Tibial artery (tissue), 4 donors: ENCODE measurements at regions not wholly inside any gene's neighbourhood (a gene's known extent, or its start where the extent isn't known, plus 50 kb on each side); places are given as distances from the start of the nearest gene placed in this dataset.

Source experiments
- DNase-seq, 2 donors: peaks; one replicate each; pipeline ENCODE4 v3.0.0-alpha.2; 2019
- H3K27ac ChIP-seq, 2 donors: fragments of 200-600 bp; sonication (generic) in 1 of 2; 1 replicate in 1 of 2; 2 replicates in 1 of 2; pipeline ENCODE4 v1.5.1; 2018 to 2019; ENCODE audit warnings: mild to moderate bottlenecking in 1 of 2
- H3K27me3 ChIP-seq, 2 donors: fragments of 200-600 bp; sonication (generic) in 1 of 2; one replicate each; pipeline versions ENCODE4 v1.5.1 to v1.6.0; 2016 to 2019
- H3K36me3 ChIP-seq, 3 donors: fragments of 200-600 bp; sonication (generic) in 2 of 3; one replicate each; pipeline ENCODE4 v1.5.1; 2016 to 2019; ENCODE audit warnings: mild to moderate bottlenecking in 2 of 3
- H3K4me1 ChIP-seq, 4 donors: fragments of 200-600 bp; sonication (generic) in 2 of 4; 1 replicate in 3 of 4; 2 replicates in 1 of 4; pipeline ENCODE4 v1.5.1; 2016 to 2019
- H3K4me3 ChIP-seq, 2 donors: fragments of 200-600 bp; sonication (generic) in 1 of 2; 1 replicate in 1 of 2; 2 replicates in 1 of 2; pipeline ENCODE4 v1.5.1; 2018 to 2019; ENCODE audit warnings: mild to moderate bottlenecking in 2 of 2
- H3K9me3 ChIP-seq, 3 donors: fragments of 200-600 bp; sonication (generic) in 1 of 3; one replicate each; pipeline ENCODE4 v1.5.1; 2016 to 2019
- intact Hi-C: fragments of 100-400 bp; cut with DNase I; formaldehyde crosslinking; loops from one replicate; pipeline ENCODE4 v1.15.0; 2023; ENCODE audit warnings: low total_unique reads
- TF ChIP-seq, protein P1 (sequence below), 2 experiments: fragments of 200-600 bp in 1 of 2; fragments of 450-650 bp in 1 of 2; IDR thresholded peaks; one replicate each; pipeline ENCODE4 v1.5.1; 2017 to 2019; ENCODE audit warnings: antibody characterized with exemption in 2 of 2, mild to moderate bottlenecking in 1 of 2, moderate library complexity in 1 of 2

DNA sequence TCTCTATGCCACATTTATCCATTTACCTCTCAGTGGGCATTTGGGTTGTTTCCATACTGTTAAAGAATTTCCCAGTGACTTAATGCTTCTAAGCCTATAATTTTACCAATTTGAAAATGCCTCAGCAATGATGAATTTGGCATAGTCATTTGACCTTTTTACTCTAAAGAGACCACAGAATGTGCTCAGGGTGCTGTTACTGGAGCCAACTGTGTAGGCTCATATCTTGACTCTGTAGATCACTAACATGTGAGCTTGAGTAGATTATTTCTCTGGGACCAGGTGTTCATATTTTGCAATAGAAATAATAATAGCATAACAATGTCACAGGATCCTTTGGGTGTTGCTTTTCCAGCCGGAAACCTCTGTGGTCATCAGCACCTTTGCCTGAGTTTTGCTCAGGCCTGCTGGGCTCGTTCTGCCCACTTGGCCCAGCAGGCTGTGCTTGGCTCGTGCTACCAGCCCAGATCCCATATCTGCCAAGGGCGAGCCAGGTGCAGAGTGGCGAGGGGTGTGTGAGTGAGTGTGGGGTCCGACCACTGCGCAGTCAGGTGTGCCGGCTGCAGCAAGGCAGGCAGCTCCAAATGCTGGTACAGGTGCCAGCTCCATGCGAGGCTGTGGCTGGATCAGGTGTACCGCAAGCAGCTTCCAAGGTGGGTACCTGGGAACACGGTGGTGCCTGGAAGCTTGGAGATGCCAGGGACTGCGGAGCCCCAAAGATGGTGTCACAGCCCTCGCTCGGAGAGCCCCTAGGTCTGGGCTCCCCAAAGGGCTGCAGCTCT lies 70.6 kb upstream of the ANK2 start:
- no peaks in the 10 kb centered on the region for H3K9me3 ChIP-seq
- no peak overlapping the region for H3K4me3 ChIP-seq
- no peak for DNase-seq
- no peak overlapping the region for H3K27ac ChIP-seq
- TF ChIP-seq, protein P1, sequence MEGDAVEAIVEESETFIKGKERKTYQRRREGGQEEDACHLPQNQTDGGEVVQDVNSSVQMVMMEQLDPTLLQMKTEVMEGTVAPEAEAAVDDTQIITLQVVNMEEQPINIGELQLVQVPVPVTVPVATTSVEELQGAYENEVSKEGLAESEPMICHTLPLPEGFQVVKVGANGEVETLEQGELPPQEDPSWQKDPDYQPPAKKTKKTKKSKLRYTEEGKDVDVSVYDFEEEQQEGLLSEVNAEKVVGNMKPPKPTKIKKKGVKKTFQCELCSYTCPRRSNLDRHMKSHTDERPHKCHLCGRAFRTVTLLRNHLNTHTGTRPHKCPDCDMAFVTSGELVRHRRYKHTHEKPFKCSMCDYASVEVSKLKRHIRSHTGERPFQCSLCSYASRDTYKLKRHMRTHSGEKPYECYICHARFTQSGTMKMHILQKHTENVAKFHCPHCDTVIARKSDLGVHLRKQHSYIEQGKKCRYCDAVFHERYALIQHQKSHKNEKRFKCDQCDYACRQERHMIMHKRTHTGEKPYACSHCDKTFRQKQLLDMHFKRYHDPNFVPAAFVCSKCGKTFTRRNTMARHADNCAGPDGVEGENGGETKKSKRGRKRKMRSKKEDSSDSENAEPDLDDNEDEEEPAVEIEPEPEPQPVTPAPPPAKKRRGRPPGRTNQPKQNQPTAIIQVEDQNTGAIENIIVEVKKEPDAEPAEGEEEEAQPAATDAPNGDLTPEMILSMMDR (IDR thresholded peaks at IDR 0.05), result no peak
- H3K36me3 ChIP-seq, result no peaks in the 10 kb centered on the region
- no peaks in the 10 kb centered on the region for H3K4me1 ChIP-seq
- no peaks in the 10 kb centered on the region for H3K27me3 ChIP-seq
- intact Hi-C loops, result no loop called here

DNA sequence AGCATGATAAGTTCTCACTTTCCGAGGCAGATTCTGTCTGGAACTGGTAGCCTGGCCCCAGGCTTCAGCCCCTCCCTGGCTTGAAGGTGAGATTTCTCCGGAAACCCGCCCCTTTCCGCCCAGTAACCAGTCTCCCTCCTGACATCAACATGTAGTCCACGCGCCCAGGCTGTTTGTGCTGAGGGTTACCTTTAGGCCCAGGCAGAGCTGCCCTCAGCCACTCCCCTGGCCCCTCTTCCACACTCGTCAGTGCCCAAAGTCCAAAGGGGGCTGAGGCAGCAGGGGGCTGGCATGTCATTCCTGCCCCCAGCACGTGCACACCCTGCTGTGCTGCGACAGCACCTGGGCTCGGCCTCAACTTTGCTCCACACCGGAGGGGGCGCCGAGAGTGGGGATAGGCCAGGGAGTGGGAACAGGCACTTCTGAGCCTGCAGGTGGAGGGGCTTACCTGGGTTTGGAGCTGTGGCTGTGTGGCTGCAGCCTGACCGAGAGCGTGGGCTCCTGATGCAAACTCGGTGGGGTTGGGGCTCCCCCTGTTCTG lies 69.5 kb upstream of the ANK2 start:
- Histone ChIP-seq H3K4me1 (no peaks in the 10 kb centered on the region), H3K27me3 (no peaks in the 10 kb centered on the region), H3K36me3 (no peaks in the 10 kb centered on the region), H3K27ac (no peak overlapping the region), H3K4me3 (no peak overlapping the region), H3K9me3 (no peaks in the 10 kb centered on the region)
- TF ChIP-seq, protein P1 (IDR thresholded peaks at IDR 0.05), result no peak
- no peak for DNase-seq
- intact Hi-C loops, result no loop called here

DNA sequence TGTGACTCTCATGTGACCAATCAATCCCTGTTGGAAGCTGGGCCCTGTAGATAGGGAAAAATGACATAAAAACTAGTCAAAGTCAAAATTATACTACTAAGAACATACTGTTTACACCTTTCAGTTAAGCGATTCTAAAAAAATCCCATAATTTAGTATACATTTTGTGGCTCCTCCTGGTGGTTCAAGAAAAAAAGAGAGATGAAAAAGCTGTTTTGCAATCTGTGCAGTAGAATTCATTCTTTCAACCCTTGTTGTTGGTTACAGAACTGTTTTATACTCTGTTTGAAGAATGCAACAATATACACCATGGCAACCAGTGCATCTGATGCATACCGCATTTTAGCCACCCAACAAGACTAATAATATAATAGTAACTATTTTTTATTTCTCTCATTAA lies 66.8 kb upstream of the ANK2 start:
- intact Hi-C loops, result no loop called here
- no peaks in the 10 kb centered on the region for H3K4me1 ChIP-seq
- no peak overlapping the region for H3K27ac ChIP-seq
- DNase-seq, result no peak
- H3K27me3 ChIP-seq, result no peaks in the 10 kb centered on the region
- TF ChIP-seq, protein P1 (IDR thresholded peaks at IDR 0.05), result no peak
- no peak overlapping the region for H3K4me3 ChIP-seq
- H3K9me3 ChIP-seq, result no peaks in the 10 kb centered on the region
- H3K36me3 ChIP-seq, result no peaks in the 10 kb centered on the region

DNA sequence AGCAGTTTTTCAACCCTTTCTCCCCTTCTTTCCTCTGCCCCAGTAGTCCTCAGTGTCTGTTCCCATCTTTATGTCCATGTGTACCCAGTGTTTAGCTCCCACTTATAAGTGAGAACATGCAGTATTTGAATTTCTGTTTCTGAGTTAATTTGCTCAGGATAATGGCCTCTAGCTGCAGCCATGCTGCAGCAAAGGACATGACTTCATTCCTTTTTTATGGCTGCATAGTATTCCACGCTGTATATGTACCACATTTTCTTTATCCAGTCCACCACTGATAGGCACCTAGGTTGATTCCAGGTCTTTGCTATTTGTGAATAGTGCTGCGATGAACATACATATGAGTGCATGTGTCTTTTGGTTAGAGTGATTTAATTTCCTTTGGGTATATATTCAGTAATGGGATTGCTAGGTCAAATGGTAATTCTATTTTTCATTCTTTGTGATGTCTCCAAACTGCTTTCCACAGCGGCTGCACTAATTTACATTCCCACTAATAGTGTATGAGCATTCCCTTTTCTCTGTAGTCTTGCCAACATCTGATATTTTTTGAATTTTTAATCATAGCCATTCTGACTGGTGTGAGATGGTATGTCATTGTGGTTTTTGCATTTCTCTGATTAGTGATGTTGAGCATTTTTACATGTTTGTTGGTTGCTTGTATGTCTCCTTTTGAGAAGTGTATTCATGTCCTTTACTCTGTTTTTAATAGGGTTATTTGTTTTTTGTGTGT lies 54.6 kb upstream of the ANK2 start:
- DNase-seq, result no peak
- no peaks in the 10 kb centered on the region for H3K9me3 ChIP-seq
- H3K27ac ChIP-seq, result no peak overlapping the region
- H3K27me3 ChIP-seq, result no peaks in the 10 kb centered on the region
- no peaks in the 10 kb centered on the region for H3K4me1 ChIP-seq
- TF ChIP-seq, protein P1 (IDR thresholded peaks at IDR 0.05), result no peak
- intact Hi-C loops, result no loop called here
- no peaks in the 10 kb centered on the region for H3K36me3 ChIP-seq
- H3K4me3 ChIP-seq, result no peak overlapping the region
